GM12873 (cell line): ENCODE measurements at regions not wholly inside any gene's neighbourhood (a gene's known extent, or its start where the extent isn't known, plus 50 kb on each side); places are given as distances from the start of the nearest gene placed in this dataset.

ENCODE experiments used
- CTCF ChIP-seq: IDR thresholded peaks from 2 replicates; pipeline ENCODE4 v1.5.1; 2012; ENCODE audit warnings: low read depth, mild to moderate bottlenecking, moderate library complexity, low read length, control low read depth; ENCODE audit not compliant: insufficient read depth; ENCODE audit errors: missing control alignments

DNA sequence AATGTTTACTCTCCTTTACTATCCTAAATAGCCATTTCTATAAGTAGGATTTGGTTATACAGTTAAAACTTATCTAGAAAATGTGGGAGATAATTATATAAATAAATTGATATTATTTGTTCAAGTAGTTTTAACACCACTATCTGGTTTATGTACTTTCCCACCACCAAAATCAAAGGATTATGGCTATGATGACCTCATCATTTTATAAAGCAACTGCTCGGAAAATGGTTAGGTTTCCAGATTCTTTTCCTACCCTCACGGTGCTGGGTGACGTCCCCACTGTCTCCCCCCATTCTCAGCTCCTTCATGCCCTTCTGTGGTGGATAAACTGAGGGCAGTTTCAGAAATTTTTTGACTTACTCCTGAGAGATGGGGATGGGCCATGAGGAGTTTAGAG, 1011.8 kb upstream of the ADGRL4 start:
- TF ChIP-seq CTCF: no peak

- TF ChIP-seq CTCF: no peak
Measured at GRCh38 chr1:80008934-80009333, 1002.4 kb upstream of the ADGRL4 start.

- no peak for TF ChIP-seq CTCF
Measured at GRCh38 chr1:80003250-80003649, 996.7 kb upstream of the ADGRL4 start.

- no peak for TF ChIP-seq CTCF
Measured at GRCh38 chr1:79988401-79988800, 981.9 kb upstream of the ADGRL4 start.

- TF ChIP-seq CTCF: no peak
Measured at GRCh38 chr1:79982211-79982610, 975.7 kb upstream of the ADGRL4 start.

DNA sequence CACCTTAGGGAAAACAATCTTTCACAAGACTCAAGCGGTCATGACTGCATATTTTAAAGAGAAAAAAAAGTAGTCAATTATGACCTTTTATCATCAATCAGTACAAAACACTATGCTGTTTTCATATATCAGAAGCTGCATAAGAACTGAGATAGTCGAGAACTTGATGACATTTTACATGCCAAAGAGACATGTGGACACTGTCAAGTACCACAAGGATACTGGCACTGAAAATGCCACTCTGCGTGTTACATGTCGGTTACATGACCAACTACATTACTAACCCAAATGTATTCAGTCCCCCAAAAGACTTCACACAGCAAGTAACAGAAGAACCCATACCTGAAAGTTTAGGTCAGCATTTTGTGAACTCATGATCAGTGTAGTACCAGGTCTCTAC, 975.0 kb upstream of the ADGRL4 start:
- TF ChIP-seq CTCF: no peak

GRCh38 chr1:79979346-79979745, 972.8 kb upstream of the ADGRL4 start:
- TF ChIP-seq CTCF: no peak
